ENCODE measurements at regions not wholly inside any gene's neighbourhood (a gene's known extent, or its start where the extent isn't known, plus 50 kb on each side); places are given as distances from the start of the nearest gene placed in this dataset.
"Not testable (repeated sequence)": the region's sequence is repeated elsewhere in the genome, so short reads cannot be mapped to it uniquely, and the experiment has no call there.

GRCh38 chr7:54898659-54899340, 120.0 kb upstream of the EGFR start:
- DNase-seq, result no peak

GRCh38 chr7:54901840-54902239, 117.0 kb upstream of the EGFR start:
- DNase-seq, result no peak

- DNase-seq, result no peak
Measured at GRCh38 chr7:54904130-54904529, 114.7 kb upstream of the EGFR start.

- no peak for DNase-seq
Measured at GRCh38 chr7:54904986-54905385, 113.8 kb upstream of the EGFR start.

GRCh38 chr7:54906963-54907362, 111.9 kb upstream of the EGFR start:
- no peak for DNase-seq

GRCh38 chr7:54907981-54908380, 110.8 kb upstream of the EGFR start:
- no peak for DNase-seq

- DNase-seq, result no peak
Measured at GRCh38 chr7:54908760-54909438, 109.9 kb upstream of the EGFR start.

- DNase-seq, result no peak
Measured at GRCh38 chr7:54915870-54916598, 102.8 kb upstream of the EGFR start.

- DNase-seq, result no peak
Measured at GRCh38 chr7:54917613-54918391, 101.0 kb upstream of the EGFR start.

- no peak for DNase-seq
Measured at GRCh38 chr7:54921116-54921515, 97.7 kb upstream of the EGFR start.

- no peak for DNase-seq
Measured at GRCh38 chr7:54931532-54931931, 87.3 kb upstream of the EGFR start.

- DNase-seq, result peak; percentile 1
Measured at GRCh38 chr7:54932818-54933543, 85.8 kb upstream of the EGFR start.

GRCh38 chr7:54933643-54934042, 85.2 kb upstream of the EGFR start:
- no peak for DNase-seq

GRCh38 chr7:54940748-54941147, 78.1 kb upstream of the EGFR start:
- DNase-seq, result no peak

- no peak for DNase-seq
Measured at GRCh38 chr7:54944179-54944578, 74.6 kb upstream of the EGFR start.

GRCh38 chr7:54946271-54946670, 72.5 kb upstream of the EGFR start:
- DNase-seq, result no peak

- DNase-seq, result no peak
Measured at GRCh38 chr7:54946764-54947163, 72.1 kb upstream of the EGFR start.

GRCh38 chr7:54947266-54947665, 71.6 kb upstream of the EGFR start:
- no peak for DNase-seq

- DNase-seq, result not testable (repeated sequence)
Measured at GRCh38 chr7:54949514-54949913, 69.3 kb upstream of the EGFR start.

- DNase-seq, result no peak
Measured at GRCh38 chr7:54955296-54955695, 63.5 kb upstream of the EGFR start.

GRCh38 chr7:54955696-54956420, 63.0 kb upstream of the EGFR start:
- DNase-seq, result no peak

- no peak for DNase-seq
Measured at GRCh38 chr7:54956865-54957264, 62.0 kb upstream of the EGFR start.

Measured in hematopoietic multipotent progenitor cell treated with erythropoietin and hydrocortisone succinate and interleukin-3 and kit ligand, for 4 days (in vitro differentiated cells).